ENCODE measurements at regions not wholly inside any gene's neighbourhood (a gene's known extent, or its start where the extent isn't known, plus 50 kb on each side); places are given as distances from the start of the nearest gene placed in this dataset.

DNA sequence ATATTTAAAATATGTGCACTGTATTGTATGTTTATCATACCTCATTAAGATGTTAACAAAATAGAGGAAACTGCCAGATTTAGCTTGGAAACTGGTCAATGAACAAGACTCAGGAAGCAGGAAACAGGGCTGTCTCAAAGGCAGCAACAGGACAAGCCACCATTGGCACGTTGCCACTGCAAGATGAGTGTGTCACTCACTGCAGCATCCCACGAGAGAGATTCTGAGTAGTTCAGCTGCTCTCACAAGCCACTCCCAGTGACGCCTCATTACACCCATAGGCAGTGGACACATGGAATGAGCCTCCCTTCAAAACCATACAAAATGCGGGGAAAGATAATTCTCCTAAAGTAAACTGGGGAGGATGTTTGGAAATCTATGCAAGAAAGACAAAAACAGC is 181.9 kb upstream of the DLGAP1 start:
- no peak overlapping the region for H3K27ac ChIP-seq
- no peak for TF ChIP-seq ZFX (IDR thresholded peaks at IDR 0.05)
- TF ChIP-seq, protein P1, sequence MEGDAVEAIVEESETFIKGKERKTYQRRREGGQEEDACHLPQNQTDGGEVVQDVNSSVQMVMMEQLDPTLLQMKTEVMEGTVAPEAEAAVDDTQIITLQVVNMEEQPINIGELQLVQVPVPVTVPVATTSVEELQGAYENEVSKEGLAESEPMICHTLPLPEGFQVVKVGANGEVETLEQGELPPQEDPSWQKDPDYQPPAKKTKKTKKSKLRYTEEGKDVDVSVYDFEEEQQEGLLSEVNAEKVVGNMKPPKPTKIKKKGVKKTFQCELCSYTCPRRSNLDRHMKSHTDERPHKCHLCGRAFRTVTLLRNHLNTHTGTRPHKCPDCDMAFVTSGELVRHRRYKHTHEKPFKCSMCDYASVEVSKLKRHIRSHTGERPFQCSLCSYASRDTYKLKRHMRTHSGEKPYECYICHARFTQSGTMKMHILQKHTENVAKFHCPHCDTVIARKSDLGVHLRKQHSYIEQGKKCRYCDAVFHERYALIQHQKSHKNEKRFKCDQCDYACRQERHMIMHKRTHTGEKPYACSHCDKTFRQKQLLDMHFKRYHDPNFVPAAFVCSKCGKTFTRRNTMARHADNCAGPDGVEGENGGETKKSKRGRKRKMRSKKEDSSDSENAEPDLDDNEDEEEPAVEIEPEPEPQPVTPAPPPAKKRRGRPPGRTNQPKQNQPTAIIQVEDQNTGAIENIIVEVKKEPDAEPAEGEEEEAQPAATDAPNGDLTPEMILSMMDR (conservative IDR thresholded peaks at IDR 0.05): no peak

DNA sequence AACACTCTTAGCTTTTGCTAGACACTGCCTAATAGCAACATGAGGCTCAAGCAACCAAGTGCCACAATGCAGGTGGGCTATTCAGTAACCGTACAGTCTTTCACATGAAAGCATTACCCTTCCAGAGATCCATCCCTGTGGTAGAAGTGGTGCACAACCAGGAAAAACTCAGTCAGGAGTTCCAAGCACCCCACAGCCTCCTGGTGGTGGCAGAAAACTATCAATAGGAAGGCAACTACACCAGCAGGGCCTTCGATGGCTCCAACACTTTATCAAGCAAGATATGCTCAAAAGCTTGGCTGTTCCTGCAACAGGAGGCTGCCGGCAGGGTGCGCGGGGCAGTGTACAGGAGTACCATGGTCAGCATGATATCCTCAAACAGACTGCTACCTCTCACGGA is 176.1 kb upstream of the DLGAP1 start:
- H3K27ac ChIP-seq: no peak overlapping the region
- TF ChIP-seq, protein P1 (conservative IDR thresholded peaks at IDR 0.05): no peak
- TF ChIP-seq ZFX (IDR thresholded peaks at IDR 0.05): no peak

DNA sequence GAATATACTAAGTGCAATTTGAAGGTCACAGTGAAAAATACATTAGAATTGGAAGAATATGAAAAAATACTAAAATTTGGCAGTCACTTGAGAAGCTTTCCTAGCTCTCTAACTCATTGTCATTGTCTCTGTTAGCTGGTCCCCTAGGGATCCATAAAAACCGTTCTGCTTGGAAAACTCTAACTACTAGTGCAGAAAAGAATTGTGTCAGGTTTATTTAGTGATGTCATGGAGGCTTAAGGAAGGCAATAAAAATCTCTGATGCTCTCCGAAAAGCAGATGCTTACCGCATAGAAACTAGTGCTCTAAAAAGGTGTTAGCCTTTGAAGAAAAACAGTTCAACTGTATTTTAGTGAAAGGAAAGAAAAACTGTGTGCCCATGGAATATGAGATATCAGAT is 150.1 kb upstream of the DLGAP1 start:
- TF ChIP-seq, protein P1 (conservative IDR thresholded peaks at IDR 0.05): no peak
- no peak for TF ChIP-seq ZFX (IDR thresholded peaks at IDR 0.05)

DNA sequence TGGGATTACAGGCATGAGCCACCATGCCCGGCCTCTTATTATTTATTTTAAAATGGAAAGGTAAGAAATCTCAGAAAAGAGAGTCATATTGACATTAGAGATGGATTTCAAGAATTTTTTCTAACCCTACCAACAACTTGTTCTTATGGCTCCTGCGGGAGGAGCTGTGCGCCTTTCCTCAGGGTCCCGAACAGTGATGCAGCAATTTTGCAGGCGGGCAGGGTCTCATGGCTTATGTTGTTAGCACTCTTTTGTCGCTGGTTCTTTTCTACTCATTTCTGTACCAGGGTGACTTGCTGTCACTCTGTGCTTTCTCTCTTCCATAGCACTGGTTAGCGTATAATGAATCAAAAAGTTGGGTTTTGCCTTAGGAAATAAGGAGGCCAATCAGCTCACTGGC is 148.8 kb upstream of the DLGAP1 start:
- TF ChIP-seq, protein P1 (conservative IDR thresholded peaks at IDR 0.05): no peak
- no peak for TF ChIP-seq ZFX (IDR thresholded peaks at IDR 0.05)
- H3K27ac ChIP-seq: no peak overlapping the region

More for the DNA sequence above, 150.1 kb upstream of the DLGAP1 start:
- H3K27ac ChIP-seq: no peak overlapping the region

DNA sequence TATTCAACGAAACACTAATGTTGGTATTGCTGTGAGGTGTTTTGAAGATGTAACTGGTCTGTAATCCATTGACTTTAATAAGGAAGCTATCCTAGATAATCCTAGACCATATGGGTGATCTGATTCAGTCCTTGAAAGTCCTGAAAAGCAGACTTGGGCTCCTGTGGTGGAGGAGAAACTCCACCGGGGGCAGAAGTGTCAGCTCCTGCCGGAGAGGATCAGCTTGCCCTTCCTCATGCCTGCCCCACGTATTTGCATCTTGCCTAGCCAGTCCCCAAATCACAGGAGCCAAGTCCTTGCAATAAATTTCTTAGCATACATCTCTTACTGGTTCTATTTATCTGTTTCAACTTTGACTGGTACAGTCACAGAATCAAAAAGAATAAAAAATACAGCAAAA is 144.2 kb upstream of the DLGAP1 start:
- TF ChIP-seq, protein P1 (conservative IDR thresholded peaks at IDR 0.05): no peak
- TF ChIP-seq ZFX (IDR thresholded peaks at IDR 0.05): no peak

DNA sequence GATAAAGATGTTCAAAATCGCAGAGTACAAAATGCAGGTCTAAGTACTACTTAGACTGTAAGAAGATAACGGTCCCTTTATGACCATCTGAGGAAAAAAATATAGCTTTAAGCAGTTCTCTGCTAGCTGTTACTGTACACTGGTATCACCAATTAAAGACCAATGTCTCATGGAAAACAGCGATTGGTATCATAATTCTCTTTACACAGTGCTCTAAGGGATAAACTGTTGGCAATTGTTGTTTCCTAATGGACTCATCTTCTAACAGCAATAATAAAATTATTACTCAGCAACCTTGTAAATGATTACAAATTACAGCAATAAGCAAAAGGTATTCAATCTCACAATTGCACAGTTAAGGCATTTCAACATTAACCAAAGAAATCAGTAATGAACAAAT is 142.2 kb upstream of the DLGAP1 start:
- H3K27ac ChIP-seq: no peak overlapping the region
- TF ChIP-seq, protein P1 (conservative IDR thresholded peaks at IDR 0.05): no peak
- no peak for TF ChIP-seq ZFX (IDR thresholded peaks at IDR 0.05)

More for the DNA sequence above, 144.2 kb upstream of the DLGAP1 start:
- H3K27ac ChIP-seq: no peak overlapping the region

DNA sequence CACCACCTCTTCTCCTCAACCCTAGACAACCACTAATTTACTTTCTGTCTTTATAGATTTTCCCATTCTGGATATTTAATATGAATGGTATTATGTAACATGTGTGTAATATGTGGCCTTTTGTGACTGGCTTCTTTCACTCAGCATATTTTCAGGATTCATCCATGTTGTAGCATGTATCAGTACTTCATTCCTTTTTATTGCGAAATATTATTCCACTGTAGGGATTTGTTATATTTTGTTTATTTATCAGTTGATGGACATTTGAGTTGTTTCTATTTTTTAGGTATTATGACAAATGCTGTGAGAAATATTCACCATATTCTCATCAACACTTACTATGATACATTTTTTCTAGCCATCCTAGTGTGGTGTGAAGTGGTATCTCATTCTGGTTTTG is 138.8 kb upstream of the DLGAP1 start:
- H3K27ac ChIP-seq: no peak overlapping the region
- no peak for TF ChIP-seq ZFX (IDR thresholded peaks at IDR 0.05)
- TF ChIP-seq, protein P1 (conservative IDR thresholded peaks at IDR 0.05): no peak

All from C4-2B (cell line).